ENCODE measurements at regions not wholly inside any gene's neighbourhood (a gene's known extent, or its start where the extent isn't known, plus 50 kb on each side); places are given as distances from the start of the nearest gene placed in this dataset.

DNA sequence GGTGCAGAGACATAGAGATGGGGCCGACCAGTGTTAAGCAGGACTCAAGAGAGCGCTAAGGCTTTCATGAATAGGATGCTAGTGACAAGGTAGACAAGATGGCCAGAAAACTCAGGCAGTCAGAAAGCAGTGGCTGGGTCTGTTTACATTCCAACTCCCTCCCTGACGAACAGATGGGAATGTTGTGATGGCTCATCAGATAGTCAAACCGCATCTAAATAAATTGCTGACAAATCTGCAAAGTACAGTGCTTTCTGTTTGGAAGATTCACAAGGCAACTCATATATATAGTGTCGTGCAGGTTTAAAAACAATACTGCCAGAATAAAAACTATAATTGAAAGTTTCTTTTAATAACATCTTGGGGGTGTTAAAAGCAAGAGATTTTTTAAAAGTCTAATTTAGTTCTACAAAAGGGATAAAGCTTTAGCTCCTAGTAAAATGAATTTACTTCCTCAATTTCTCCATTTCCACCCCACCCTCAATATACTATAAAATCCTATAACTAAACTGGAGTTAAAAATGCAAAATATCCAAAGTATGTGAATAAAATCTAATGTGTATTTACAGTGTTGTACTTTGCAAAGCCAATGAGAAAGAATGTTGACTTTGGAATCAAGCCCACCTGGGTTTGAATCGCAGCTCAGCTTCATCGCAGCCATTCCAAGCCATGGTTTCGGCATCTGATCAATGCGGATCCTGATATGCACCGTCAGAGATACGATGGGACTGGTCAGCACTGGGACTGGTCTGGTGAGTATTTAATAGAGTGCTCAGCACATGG lies 247.3 kb upstream of the PDE10A start:
- DNase-seq = no peak

DNA sequence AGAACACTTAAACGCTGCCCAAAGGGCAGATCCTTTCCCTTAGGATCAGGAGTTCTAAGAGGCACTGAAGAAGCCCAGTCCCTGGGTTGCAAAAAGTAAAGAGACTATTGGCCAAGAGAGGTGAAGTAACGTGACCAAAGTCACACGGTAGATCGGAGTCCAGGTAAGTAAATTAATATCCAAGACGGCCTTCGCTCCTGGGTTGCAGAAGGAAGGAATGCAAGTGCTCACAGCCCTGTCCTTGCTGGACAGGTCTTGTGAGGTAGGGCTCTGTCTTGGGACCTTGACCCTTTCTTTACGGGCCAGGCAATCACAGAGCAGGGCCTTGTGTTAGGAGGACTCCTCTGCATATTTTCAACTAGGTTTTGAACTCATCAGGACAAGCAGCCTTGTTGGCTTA lies 243.7 kb upstream of the PDE10A start:
- no peak for DNase-seq

DNA sequence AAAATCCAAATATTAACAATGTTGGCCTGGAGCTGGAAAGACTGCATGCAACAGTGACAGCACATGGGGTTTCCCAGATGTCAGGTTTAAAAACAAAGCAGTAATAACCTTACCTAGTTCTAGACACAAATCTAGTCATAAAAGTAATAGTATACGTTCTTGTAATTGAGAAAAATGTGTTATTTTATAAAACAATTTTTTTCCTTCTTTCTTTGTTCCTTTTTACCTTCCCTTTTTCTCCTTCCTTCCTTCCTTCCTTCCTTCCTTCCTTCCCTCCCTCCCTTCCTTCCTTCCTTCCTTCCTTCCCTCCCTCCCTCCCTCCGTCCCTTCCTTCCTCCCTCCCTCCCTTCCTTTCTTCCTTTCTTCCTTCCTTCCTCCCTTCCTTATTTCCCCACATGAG lies 242.7 kb upstream of the PDE10A start:
- DNase-seq = no peak

DNA sequence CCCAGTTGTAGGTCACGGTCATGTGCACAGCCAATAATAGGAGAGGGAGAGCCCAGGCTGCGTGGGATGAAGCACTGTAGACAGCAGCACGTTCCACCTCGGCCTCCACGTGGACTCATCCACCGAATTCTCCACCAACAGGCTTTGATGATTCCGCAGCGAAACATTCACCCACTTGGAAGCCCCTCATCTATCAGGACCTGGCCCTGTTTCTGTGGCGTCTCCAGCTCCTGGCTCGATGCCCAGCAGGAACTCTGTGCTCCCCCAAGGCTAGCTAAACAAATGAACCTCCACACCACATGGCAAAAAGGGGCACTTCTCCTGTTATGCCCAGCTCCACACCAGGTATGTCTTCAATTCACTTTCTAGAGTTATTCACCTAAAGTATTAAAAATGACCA lies 237.9 kb upstream of the PDE10A start:
- no peak for DNase-seq

DNA sequence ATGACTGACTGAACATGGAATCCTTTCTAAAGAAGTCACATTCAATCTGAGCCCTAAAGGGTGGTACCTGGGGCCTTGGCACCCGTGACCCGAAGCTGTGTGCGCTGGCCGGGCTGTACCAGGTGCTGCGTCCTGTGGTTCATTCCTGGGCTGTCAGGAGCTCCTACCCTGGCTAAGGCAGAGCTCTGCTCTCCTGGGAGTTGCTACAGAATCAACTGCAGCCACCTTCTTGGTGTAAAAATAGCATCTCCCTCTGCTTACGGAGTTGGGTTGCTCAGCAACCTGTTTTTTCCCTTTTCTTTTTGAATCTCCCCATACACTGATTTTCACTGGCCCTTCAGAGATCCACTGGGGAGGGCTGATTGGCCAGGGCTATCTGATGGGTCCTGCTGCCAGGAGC lies 236.6 kb upstream of the PDE10A start:
- no peak for DNase-seq

DNA sequence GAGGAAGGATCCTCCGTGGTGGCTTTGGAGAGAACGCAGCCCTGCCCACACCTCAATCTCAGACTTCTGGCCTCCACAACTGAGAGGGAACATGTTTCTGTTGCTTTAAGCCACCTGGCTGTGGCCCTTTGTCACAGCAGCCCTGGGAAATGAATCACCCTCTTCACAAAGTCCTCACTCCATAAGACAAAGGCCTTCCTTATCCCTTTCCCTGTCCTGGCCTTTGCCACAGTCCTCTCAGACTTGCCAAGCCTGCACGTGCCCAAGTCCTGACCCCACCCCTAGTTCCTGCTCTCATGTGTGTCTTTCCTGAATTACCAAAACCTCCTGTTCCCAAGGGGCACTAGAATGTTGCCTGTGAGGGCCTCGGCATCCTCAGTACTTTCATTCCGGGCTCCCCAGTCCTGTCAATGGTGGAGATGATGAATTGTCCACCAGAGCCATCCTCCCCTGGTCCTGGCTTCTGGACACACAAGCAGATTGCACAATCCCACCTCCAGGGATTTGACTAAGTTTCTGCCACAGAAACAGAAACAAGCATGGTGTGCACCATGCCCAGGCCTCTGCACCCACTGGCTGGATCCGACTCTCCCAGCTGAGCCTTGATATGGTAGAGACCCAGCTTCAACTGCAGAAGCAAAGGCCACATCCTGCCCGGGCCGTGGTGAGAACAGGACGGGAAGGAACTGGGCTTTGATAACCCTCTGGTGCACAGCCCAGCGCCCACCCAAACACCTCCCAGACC lies 232.6 kb upstream of the PDE10A start:
- no peak for DNase-seq

DNA sequence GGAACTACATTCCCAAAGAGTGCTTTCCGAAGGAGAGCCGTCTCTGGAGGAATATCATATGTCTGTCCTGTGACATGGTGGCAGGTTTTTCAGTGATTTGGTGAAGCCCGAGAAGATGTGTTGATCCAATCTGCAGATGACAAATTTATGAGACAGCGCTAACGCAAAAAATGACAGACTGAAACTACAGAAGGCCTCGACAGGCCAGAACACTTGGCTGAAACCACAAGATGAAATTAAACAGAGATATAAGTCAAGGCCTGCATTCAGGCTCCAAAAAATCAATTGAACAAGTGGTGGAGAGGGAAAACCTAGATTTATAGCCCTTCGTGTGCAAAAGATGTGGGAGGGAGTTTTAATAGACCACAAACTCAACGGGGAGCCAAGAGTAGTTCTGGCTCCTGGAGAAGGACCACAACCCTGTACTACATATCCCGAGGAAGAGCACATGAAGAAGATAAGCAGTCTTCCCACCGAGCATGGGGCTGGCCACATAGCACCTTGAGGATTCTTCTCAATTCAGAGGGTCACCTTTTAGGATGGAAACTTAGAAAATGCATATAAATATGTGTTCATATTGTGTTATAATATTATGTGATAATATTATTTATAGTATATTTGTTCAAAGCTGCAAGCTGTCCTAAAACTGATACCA lies 231.3 kb upstream of the PDE10A start:
- no peak for DNase-seq

DNA sequence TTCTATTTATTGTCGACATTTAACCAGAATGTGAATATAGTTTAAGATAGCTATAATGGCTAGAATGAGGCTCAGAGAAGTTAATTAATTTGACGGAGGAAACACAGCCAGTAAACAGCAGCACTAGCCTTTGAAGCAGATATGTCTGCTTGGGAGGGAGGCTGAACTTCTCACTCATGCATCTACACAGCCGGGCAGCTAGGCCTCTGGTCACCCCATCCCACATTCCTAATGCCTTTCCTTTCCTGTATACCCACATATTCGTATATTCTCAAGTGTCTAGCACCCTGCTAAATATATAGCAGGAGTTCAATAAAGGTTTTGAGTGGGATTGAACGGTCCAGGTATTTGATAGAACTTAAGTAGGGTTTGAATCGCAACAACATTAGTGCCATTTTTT lies 230.4 kb upstream of the PDE10A start:
- no peak for DNase-seq

DNA sequence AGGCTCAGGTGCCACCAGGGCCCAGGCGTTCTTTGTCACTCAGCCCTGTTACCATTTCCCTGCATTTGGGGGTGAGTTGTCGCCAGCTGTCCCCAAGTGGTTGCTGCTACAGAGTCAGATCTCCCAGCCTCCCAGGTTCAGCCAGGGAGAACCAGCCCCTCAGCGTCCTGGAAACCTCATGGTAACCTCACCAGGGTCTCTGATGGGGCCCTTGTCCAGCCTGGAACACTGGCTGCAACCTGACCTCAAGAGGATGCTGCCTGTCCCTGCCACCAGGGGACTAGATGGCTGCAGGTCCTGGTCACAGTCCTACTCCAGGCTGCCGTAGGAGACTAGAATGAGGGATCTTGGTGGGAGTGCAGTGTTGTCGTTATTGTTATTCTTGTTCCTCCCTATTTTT lies 228.3 kb upstream of the PDE10A start:
- DNase-seq = no peak

DNA sequence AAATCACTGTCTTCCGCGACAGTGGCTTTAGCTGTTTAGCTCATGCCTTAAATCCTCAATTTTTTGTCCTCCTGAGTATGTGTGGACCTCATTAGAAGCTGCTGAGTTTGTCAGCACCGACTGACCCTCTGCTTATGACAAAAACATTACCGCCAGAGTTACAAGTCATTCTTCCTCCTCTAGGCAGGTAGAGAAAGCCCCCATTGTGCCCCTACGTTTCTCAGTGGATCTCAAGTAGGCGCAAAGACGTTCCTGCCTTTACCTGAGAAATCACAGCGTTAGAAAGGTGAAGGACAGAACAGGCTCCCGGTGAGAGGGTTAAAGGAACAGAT lies 227.3 kb upstream of the PDE10A start:
- DNase-seq = no peak

DNA sequence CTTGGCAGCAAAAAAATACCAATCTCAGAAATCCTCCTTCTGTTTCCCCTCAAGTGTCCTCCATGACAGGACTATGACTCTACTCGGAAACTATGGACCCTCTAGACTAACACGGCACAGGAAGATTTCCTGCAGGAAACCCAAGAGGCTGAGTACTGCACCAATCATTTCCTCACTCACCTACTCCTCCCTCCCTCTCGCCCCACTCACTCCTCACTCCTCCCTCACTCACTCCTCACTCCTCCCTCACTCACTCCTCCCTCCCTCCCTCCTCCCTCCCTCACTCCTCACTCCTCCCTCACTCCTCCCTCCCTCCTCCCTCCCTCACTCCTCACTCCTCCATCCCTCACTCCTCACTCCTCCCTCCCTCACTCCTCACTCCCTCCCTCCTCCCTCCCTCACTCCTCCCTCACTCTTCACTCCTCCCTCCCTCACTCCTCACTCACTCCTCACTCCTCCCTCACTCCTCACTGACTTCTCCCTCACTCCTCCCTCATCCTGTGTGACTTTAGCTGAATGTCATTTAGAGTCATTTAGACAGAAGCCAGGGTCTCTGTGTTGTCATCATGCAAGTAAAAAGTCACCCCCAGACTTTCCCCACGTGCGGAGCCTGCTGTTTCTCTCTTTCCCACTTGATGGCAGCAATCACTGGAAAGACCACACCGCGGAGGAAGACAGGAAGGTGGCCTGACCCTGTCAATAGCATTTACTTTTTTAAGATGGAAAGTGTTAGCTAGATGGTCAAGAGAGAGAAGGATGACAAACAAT lies 226.8 kb upstream of the PDE10A start:
- DNase-seq = peak; percentile 3

DNA sequence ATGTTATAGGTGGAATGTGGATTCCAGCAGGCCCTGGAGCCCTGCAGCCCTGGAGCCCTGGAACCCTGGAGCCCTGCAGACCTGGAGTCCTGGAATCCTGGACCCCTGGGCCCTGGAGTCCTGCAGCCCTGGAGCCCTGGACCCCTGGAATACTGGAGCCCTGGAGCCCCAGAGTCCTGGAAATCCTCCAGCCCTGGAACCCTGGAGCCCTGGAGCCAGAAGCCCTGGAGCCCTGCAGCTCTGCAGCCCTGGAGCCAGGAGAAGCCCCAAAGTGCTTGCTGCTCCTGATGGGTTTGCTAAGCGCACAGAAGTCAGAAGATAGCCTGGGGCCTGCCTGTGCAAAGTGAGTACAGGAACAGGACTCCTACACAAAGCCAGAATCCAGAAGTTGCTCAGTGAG lies 223.1 kb upstream of the PDE10A start:
- DNase-seq = no peak

DNA sequence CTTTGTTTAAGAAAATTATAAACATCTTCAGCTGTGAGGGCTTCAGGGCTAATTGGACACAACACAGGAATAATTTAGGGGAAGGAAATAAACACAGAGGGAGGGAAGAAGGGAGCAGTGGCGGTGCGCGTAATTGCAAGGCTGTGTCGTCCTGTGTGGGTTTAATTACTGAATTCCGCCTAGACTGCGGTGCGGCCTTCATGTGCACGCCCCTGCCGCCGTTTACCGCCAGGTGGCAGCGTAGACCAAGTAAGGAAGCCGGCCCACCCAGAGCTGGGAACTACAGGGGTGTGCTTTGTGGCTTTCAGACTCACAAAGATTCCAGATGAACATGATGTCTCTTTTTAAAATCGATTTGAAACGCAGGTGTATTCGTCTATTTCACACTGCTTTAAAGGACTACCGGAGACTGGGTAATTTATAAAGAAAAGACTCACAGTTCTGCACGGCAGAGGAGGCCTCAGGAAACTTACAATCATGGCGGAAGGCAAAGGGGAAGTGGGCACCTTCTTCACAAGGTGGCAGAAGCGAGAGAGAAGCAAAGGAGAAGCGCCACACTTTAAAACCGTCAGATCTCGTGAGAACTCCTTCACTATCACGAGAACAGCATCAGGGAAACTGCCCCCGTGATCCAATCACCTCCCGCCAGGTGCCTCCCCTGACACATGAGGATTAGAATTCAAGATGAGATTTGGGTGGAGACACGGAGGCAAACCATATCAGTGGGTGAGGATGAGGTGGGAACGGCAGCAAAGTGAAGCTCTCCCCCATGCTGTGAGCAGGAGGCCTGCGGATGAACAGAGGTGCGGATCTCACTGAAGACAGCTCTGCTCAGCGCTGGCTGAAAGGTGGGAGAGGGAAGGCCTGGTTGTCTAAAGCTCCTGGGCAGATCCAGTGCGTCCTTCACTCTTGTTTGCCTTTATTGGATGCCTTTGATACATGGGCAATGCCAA lies 222.0 kb upstream of the PDE10A start:
- peak; percentile 65 for DNase-seq

DNA sequence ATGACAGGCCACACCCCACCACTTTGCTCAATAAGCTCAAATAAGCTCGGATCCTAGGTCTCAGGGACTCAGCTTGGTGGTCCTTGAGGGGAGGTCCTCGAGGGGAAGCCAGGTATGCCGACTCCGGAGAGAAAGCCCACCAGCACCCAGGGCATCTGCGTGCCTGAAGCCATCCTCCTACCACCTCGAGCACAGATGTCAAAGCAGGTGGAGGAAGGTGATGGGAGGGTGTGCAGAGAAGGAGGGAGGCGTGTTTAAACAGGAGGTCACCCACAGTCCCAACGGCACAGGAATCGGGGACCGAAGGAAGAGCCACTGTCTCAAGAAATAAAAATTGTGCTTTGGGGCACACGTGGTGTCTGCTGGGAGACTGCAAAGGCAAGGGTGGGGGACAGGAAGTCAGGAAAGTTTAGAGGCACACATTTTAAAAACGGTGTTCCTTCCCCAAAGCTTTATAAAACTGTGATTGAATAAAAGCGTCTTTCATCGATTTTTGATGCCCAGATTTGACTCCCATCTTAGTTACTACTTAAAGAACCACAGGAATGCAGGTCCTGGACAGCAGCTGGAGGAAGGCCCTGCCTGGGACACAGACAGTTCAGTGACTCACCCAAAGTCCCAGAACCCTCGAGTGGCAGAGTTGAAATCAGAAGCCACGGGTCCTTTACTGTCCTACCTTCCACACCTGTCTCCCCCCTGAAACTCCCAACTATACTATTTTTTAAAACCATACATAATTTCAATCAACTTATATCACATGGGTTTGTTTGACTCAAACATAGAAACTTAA lies 221.0 kb upstream of the PDE10A start:
- DNase-seq = no peak

DNA sequence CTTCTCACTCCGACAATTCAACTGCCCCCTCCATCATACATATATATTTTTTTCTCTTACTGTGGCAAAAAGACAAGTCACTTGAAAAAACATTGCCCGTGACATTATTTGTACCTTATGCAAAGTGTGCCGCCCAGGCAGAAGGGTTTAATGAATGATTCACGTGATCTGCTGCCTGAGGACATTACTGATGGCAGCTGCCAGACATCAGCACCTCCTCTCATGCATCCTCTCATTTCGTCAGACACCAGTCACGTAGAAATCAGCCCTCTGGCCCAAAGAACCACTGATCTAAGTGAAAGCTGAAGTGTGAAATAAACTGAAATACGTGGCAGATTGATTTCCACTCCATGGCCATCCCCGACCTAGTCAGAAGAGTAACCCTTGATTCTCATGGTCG lies 218.8 kb upstream of the PDE10A start:
- no peak for DNase-seq

DNA sequence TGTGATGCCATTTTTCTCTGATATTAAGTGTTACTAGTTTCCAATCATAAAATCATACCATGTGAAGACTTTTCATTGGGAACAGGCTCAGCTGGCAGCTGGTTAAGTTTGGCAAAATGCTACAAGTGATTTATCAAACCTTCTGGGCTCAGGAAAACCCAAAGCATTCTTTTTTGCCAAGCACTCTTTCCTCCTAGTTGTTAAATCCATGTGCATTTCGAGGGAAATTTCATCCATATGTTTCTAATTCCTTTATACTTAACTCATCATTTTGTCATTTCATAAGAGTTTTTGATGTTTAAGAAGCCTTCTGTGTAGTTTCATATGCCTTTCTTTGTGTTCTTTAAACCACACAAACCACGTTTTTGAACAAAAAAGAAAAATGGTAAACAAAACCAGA lies 217.6 kb upstream of the PDE10A start:
- no peak for DNase-seq

DNA sequence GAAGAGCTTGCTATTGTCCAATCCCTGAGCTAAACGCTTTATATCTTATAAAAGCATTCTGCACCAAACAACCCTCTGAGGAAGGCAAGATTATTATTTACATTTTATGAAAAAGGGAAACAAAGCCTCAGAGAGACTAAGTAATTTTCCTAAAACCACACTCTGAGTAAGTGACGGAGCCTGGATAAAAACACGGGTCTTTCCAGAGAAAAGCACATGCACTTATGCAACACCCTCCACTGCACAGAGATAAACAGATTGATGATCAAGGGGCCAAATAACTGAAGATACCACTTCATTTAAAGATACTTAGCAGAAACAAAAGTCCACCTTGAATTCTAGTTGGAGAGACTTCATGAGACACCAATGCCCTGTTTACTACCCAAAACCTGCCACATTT lies 214.7 kb upstream of the PDE10A start:
- DNase-seq = no peak

DNA sequence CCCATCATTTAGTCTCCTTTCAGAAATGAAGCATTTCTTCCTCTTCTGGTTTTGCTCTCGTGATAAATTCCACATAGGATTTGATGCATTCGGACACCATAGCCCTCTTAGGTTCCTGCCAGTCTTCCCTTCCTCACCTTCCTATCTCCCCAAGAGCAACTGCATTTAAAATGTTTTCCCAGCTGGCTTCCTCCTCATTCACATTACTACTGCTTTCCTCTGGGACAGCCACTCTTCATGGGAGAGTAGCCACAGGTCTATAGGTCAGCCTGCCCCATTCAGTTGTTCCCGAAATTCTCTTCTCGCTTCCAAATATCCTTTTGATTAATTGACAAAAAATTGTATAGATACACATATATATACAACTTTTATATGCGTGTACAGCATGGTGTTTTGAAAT lies 214.2 kb upstream of the PDE10A start:
- DNase-seq = no peak

DNA sequence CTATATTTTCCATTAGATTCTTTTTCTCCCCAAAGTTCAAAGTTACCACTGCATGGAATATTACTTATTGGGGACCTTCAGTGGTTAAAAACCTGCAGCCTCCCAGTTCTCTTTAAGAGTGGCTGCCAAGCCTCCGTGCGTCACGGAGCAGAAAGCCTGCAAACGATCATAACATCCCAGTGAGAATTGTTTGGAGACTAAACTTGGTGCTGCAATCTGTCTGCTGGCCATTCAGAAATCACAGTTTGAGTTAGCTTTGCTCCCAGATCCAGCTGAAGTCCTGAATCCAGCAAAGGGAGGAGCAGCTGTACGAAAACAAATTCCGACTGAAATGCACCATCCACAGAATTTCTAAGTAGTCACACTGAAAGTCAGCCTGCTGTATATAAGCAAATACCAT lies 213.5 kb upstream of the PDE10A start:
- DNase-seq = no peak

DNA sequence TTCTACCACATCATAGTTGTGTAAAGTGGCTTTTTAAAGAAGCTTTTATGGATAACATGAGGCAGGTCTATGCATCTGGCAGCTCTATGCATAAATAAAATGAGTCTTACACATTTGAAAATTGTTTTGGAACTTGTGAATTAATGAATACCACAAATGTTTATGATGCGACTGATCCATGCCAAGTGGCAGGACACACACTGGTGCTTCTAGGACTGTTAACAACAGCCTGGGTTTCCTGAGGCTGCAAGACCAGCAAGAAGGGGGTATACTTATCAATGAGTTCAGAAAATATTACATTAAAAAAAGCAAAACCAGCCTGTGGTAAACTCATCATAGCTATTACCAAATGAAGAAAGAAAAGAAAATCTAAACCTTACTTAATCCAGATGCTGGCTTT lies 212.9 kb upstream of the PDE10A start:
- DNase-seq = no peak

DNA sequence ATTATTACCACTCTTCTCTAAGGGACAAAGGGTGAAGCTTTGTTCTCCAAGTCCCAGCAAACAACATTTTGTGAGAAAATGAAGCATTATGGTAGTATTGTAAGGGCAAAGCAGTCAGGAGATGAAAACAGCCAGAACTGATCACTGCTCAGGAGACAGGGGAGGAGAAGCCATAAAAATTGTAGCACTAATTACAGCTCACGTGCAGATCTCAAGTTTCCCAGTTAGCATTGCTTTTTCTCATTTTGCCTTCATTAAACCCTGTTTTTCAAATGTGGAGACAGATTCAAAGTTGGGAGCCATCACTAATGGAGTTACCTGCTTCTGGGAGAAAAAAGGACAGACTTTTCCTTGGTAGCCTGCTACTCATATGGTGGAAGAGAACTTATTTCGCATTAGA lies 210.9 kb upstream of the PDE10A start:
- DNase-seq = no peak

DNA sequence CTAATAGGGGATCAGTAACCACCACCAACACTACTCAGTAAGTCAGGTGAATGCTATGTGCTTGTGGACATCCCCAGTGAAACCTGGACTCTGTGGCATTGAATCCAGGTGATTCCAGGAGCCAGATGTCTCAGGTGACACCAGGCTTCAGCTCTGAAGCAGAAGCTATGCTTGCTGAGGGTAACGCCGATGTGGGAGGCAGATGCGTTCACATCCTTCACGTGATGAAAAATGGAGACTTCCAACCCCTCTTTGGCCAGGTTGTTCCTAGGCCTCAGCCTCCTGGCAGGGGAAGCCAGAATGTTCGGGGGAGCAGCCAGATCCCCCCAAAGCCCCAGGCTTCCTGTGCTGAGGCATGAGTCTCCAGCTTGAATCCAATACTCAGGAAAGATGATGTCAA lies 209.8 kb upstream of the PDE10A start:
- DNase-seq = no peak
